CD4-positive, alpha-beta T cell treated with Interleukin-1 beta for 1 hour (primary cell): ENCODE measurements at regions not wholly inside any gene's neighbourhood (a gene's known extent, or its start where the extent isn't known, plus 50 kb on each side); places are given as distances from the start of the nearest gene placed in this dataset.
"Not testable (repeated sequence)": the region's sequence is repeated elsewhere in the genome, so short reads cannot be mapped to it uniquely, and the experiment has no call there.

Source experiments
- DNase-seq, 2 donors: peaks; one replicate each; pipeline ENCODE4 v3.0.0-alpha.2; 2020 to 2022

- not testable (repeated sequence) for DNase-seq
These were observed 93.7 kb upstream of the ALDH3B2 start for GRCh38 chr11:67768001-67768730.

GRCh38 chr11:67761211-67761610 is 86.8 kb upstream of the ALDH3B2 start:
- DNase-seq, result not testable (repeated sequence)

GRCh38 chr11:67759321-67759720 is 84.9 kb upstream of the ALDH3B2 start:
- not testable (repeated sequence) for DNase-seq

GRCh38 chr11:67758467-67758866 is 84.0 kb upstream of the ALDH3B2 start:
- not testable (repeated sequence) for DNase-seq

GRCh38 chr11:67758009-67758408 is 83.6 kb upstream of the ALDH3B2 start:
- not testable (repeated sequence) for DNase-seq

GRCh38 chr11:67753820-67754219 is 79.4 kb upstream of the ALDH3B2 start:
- DNase-seq, result not testable (repeated sequence)

- DNase-seq, result no peak
These were observed 70.8 kb upstream of the ALDH3B2 start for GRCh38 chr11:67745181-67745726.

- DNase-seq, result not testable (repeated sequence)
These were observed 69.8 kb upstream of the ALDH3B2 start for GRCh38 chr11:67744231-67744630.

GRCh38 chr11:67738231-67738630 is 63.8 kb upstream of the ALDH3B2 start:
- DNase-seq, result not testable (repeated sequence)

- DNase-seq, result not testable (repeated sequence)
These were observed 63.2 kb upstream of the ALDH3B2 start for GRCh38 chr11:67737562-67738080.

GRCh38 chr11:67732045-67732787 is 57.8 kb upstream of the ALDH3B2 start:
- DNase-seq, result peak; percentile 53 to 66

- no peak for DNase-seq
These were observed 57.2 kb upstream of the ALDH3B2 start for GRCh38 chr11:67731583-67731982.

- not testable (repeated sequence) for DNase-seq
These were observed 53.7 kb upstream of the ALDH3B2 start for GRCh38 chr11:67728163-67728571.

- peak in 1 of 2 donors; percentile 11 for DNase-seq
These were observed 52.9 kb upstream of the ALDH3B2 start for GRCh38 chr11:67727066-67728040.
